ENCODE measurements at regions not wholly inside any gene's neighbourhood (a gene's known extent, or its start where the extent isn't known, plus 50 kb on each side); places are given as distances from the start of the nearest gene placed in this dataset.

- ChIA-PET RAD21 (ENCODE audit: unreplicated experiment) (no interaction called here), CTCF (interaction anchor here (1.0 kb wide), 1 partner anchor 14 kb away, joined by 3 read pairs; no protein-coding TSS in a partner anchor), SMC1A (ENCODE audit: uncharacterized antibody, unreplicated experiment) (interaction anchor here (1.1 kb wide), 1 partner anchor 17 kb away, joined by 3 read pairs; no protein-coding TSS in a partner anchor), POLR2A (no interaction called here)
- no peak overlapping the region for H3K4me3 ChIP-seq
- in situ Hi-C loops (cut with MboI): no loop called here
- no peaks in the 10 kb centered on the region for H3K36me3 ChIP-seq (ENCODE audit: control insufficient read depth in 2 of 2, insufficient read depth in 2 of 2, low read length in 1 of 2)
- intact Hi-C loops (cut with micrococcal nuclease; ENCODE audit: unreplicated experiment): no loop called here
- H3K9ac ChIP-seq (ENCODE audit: control insufficient read depth, insufficient read depth, low read length): no peak overlapping the region
- no peaks in the 10 kb centered on the region for H3K79me2 ChIP-seq (ENCODE audit: control insufficient read depth, insufficient read depth, low read length)
- H3K27me3 ChIP-seq (replicated peaks in 1 of 2; ENCODE audit: control insufficient read depth in 2 of 2, insufficient read depth in 2 of 2, low read length in 1 of 2): no peaks in the 10 kb centered on the region
- H3K4me1 ChIP-seq (ENCODE audit: control insufficient read depth, insufficient read depth, low read length): no peaks in the 10 kb centered on the region
- no peaks in the 10 kb centered on the region for H3K9me3 ChIP-seq (replicated peaks; ENCODE audit: control insufficient read depth, insufficient read depth, low read length)
- no TSS peak for BruUV-seq (replicated peaks)
- no peak overlapping the region for H2AFZ ChIP-seq (ENCODE audit: control insufficient read depth, low read depth, low read length)
- ATAC-seq (peak; percentile 51; the same call in 1 of the 3 replicates), DNase-seq (ENCODE audit: low read depth, low spot score) (no peak), FAIRE-seq (no peak)
- H3K27ac ChIP-seq (ENCODE audit: control insufficient read depth, insufficient read depth): no peak overlapping the region
- 9% methylated on average over 4 of the region's 4 CpGs for WGBS (ENCODE audit: insufficient coverage, insufficient replicate concordance, low lambda C conversion rate, missing lambda C conversion rate)
- TF ChIP-seq CTCF (IDR thresholded peaks at IDR 0.05 in 2 of 3, conservative IDR thresholded peaks at IDR 0.05 in 1 of 3; ENCODE audit: control insufficient read depth in 2 of 3, extremely low read depth in 1 of 3, insufficient read depth in 1 of 3, low read depth in 3 of 3, low read length in 3 of 3): 0 out of 6 replicates have a peak, but pooled peaks of 2 of the 3 experiments have one; percentile 2 to 9
- TF ChIP-seq SMARCA5 (IDR thresholded peaks at IDR 0.05): no peak
- 0 out of 2 replicates have a peak, but pooled peaks have one; percentile 15 for TF ChIP-seq ZNF384 (IDR thresholded peaks at IDR 0.05; ENCODE audit: borderline replicate concordance, low read depth, low read length)
- no peak for TF ChIP-seq ATF7 (IDR thresholded peaks at IDR 0.05; ENCODE audit: low read depth)
- H3K4me2 ChIP-seq (ENCODE audit: control insufficient read depth, insufficient read depth): no peak overlapping the region
- H4K20me1 ChIP-seq (ENCODE audit: control insufficient read depth, insufficient read depth): no peaks in the 10 kb centered on the region
Observed at GRCh38 chr4:60759518-60760245, 440.4 kb upstream of the ADGRL3 start.

- POLR2A ChIA-PET: no interaction called here
- no peak for DNase-seq (ENCODE audit: low read depth, low spot score)
- no peaks in the 10 kb centered on the region for H3K27me3 ChIP-seq (replicated peaks in 1 of 2; ENCODE audit: control insufficient read depth in 2 of 2, insufficient read depth in 2 of 2, low read length in 1 of 2)
- H3K4me1 ChIP-seq (ENCODE audit: control insufficient read depth, insufficient read depth, low read length): no peaks in the 10 kb centered on the region
- H3K4me2 ChIP-seq (ENCODE audit: control insufficient read depth, insufficient read depth): no peak overlapping the region
- no peak overlapping the region for H3K4me3 ChIP-seq
- WGBS (ENCODE audit: insufficient coverage, insufficient replicate concordance, low lambda C conversion rate, missing lambda C conversion rate): 36% methylated on average over 3 of the region's 3 CpGs
- no peaks in the 10 kb centered on the region for H4K20me1 ChIP-seq (ENCODE audit: control insufficient read depth, insufficient read depth)
- H3K36me3 ChIP-seq (ENCODE audit: control insufficient read depth in 2 of 2, insufficient read depth in 2 of 2, low read length in 1 of 2): no peaks in the 10 kb centered on the region
- H3K9ac ChIP-seq (ENCODE audit: control insufficient read depth, insufficient read depth, low read length): no peak overlapping the region
- SMC1A ChIA-PET (ENCODE audit: uncharacterized antibody, unreplicated experiment): interaction anchor here (1.3 kb wide), 1 partner anchor 10 kb away, joined by 3 read pairs; no protein-coding TSS in a partner anchor
- no peaks in the 10 kb centered on the region for H3K9me3 ChIP-seq (replicated peaks; ENCODE audit: control insufficient read depth, insufficient read depth, low read length)
- no peaks in the 10 kb centered on the region for H3K79me2 ChIP-seq (ENCODE audit: control insufficient read depth, insufficient read depth, low read length)
- H2AFZ ChIP-seq (ENCODE audit: control insufficient read depth, low read depth, low read length): no peak overlapping the region
- RAD21 ChIA-PET (ENCODE audit: unreplicated experiment): no interaction called here
- intact Hi-C loops (cut with micrococcal nuclease; ENCODE audit: unreplicated experiment): no loop called here
- CTCF ChIA-PET: interaction anchor here (1.9 kb wide), 1 partner anchor 25 kb away, joined by 4 read pairs; no protein-coding TSS in a partner anchor
- BruUV-seq (replicated peaks): no TSS peak
- no peak for ATAC-seq
- no peak for FAIRE-seq
- in situ Hi-C loops (cut with MboI): no loop called here
- no peak overlapping the region for H3K27ac ChIP-seq (ENCODE audit: control insufficient read depth, insufficient read depth)
- no peak for TF ChIP-seq SMC3 (IDR thresholded peaks at IDR 0.05; ENCODE audit: borderline replicate concordance, low read length)
- no peak for TF ChIP-seq STAT1 (conservative IDR thresholded peaks at IDR 0.05)
- TF ChIP-seq RFX5 (IDR thresholded peaks at IDR 0.05; ENCODE audit: low read depth, low read length): no peak
- no peak for TF ChIP-seq EZH2 (IDR thresholded peaks at IDR 0.05; ENCODE audit: borderline replicate concordance, control insufficient read depth, low read depth, low read length)
- TF ChIP-seq SKIL (IDR thresholded peaks at IDR 0.05; ENCODE audit: low read depth, poor library complexity, severe bottlenecking): no peak
- TF ChIP-seq HDGF (IDR thresholded peaks at IDR 0.05): no peak
- TF ChIP-seq SPI1 (IDR thresholded peaks at IDR 0.05; ENCODE audit: borderline replicate concordance, insufficient read depth, low read depth, low read length): no peak
- TF ChIP-seq POLR2AphosphoS2 (IDR thresholded peaks at IDR 0.05; ENCODE audit: low read depth, low read length): no peak
- no peak for TF ChIP-seq SRF (IDR thresholded peaks at IDR 0.05; ENCODE audit: low read depth in 2 of 2, low read length in 2 of 2)
Observed at GRCh38 chr4:60780874-60781273, 419.3 kb upstream of the ADGRL3 start.

All from GM12878 (cell line).